Naive thymus-derived CD8-positive, alpha-beta T cell (primary cell): ENCODE measurements at regions not wholly inside any gene's neighbourhood (a gene's known extent, or its start where the extent isn't known, plus 50 kb on each side); places are given as distances from the start of the nearest gene placed in this dataset.
"Not testable (repeated sequence)": the region's sequence is repeated elsewhere in the genome, so short reads cannot be mapped to it uniquely, and the experiment has no call there.

Experiments
- ATAC-seq, 2 donors: fragments of 150-1000 bp; cut with Tn5 transposase in 1 of 2; sonication (Bioruptor Pico), chemical (Tn5 transposase) in 1 of 2; 1 replicate in 1 of 2; 2 replicates in 1 of 2; pipeline ENCODE4 v1.10.0; 2021; ENCODE audit warnings: mild to moderate bottlenecking in 2 of 2, moderate library complexity in 2 of 2
- POLR2A ChIA-PET: fragments of 350-600 bp; sonication (Branson Sonifier 250); formaldehyde crosslinking; loops from one replicate; lab custom pipeline; 2021; ENCODE audit warnings: antibody characterized with exemption; lab: Charles Lee
- DNase-seq, 10 donors: peaks; one replicate each; pipeline versions ENCODE4 v3.0.0 to v3.0.0-alpha.2; 2020 to 2022
- H3K27ac Mint-ChIP-seq, 10 donors: one replicate each; pipeline ENCODE4 v1.8.0; 2020 to 2022; ENCODE audit warnings: mild to moderate bottlenecking in 10 of 10, mixed read lengths in 10 of 10, moderate library complexity in 4 of 10, inconsistent platforms in 1 of 10
- H3K27me3 Mint-ChIP-seq, 5 donors: one replicate each; pipeline ENCODE4 v1.8.0; 2021 to 2022; ENCODE audit warnings: mixed read lengths in 5 of 5
- H3K36me3 Mint-ChIP-seq, 3 donors: one replicate each; pipeline ENCODE4 v1.8.0; 2020 to 2022; ENCODE audit warnings: mixed read lengths in 3 of 3, mild to moderate bottlenecking in 2 of 3, inconsistent platforms in 1 of 3
- H3K4me1 Mint-ChIP-seq, 4 donors: one replicate each; pipeline ENCODE4 v1.8.0; 2021 to 2022; ENCODE audit warnings: mixed read lengths in 4 of 4
- H3K4me3 Mint-ChIP-seq, 10 donors: one replicate each; pipeline ENCODE4 v1.8.0; 2020 to 2022; ENCODE audit warnings: mild to moderate bottlenecking in 10 of 10, mixed read lengths in 10 of 10, moderate library complexity in 6 of 10, inconsistent platforms in 1 of 10
- H3K9me3 Mint-ChIP-seq, 9 donors: one replicate each; pipeline ENCODE4 v1.8.0; 2020 to 2022; ENCODE audit warnings: mixed read lengths in 9 of 9, mild to moderate bottlenecking in 3 of 9, inconsistent platforms in 1 of 9, moderate library complexity in 1 of 9

DNA sequence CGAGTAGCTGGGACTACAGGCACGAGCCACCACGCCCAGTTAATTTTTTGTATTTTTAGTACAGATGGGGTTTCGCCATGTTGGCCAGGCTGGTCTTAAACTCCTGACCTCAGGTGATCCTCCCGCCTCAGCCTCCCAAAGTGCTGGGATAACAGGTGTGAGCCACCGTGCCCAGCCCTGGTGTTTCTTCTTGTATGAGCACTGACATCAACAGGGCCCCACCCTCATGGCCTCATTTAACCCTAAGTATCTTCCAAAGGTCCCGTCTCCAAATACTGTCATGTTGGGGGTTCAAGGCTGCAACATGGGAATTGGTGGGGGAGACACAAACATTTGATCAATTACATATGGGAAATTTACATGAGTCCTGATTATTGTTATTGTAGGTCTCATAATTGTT, 122.9 kb upstream of the DOK5 start:
- H3K4me3 Mint-ChIP-seq, H3K27ac Mint-ChIP-seq, POLR2A ChIA-PET, H3K4me1 Mint-ChIP-seq, ATAC-seq, H3K9me3 Mint-ChIP-seq, H3K36me3 Mint-ChIP-seq, DNase-seq: not testable (repeated sequence)
- H3K27me3 Mint-ChIP-seq, result peaks cover 3 to 40% (median 15%) of the 10 kb centered on the region in 5 donors

DNA sequence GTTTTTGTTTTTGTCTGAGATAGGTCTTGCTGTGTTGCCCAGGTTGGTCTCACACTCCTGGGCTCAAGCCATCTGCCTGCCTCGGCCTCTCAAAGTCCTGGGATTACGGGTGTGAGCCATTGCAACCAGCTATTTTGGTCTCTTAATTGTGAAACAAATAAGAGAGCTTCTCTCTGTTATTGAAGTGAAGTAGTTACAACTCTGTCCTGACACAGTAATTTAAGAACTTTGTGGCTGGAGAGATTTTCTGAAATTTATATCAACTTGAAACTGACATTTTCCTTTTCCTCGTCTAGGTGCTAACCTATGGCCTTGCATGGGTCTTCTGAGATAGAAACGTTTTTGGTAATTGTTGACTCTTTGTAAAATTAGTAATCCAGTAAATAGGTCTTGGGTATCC, 122.1 kb upstream of the DOK5 start:
- Mint-ChIP-seq H3K4me1 (no peaks in the 10 kb centered on the region), H3K4me3 (no peak overlapping the region), H3K9me3 (no peaks in the 10 kb centered on the region), H3K27me3 (peaks cover 3 to 38% (median 15%) of the 10 kb centered on the region in 5 donors), H3K36me3 (no peaks in the 10 kb centered on the region), H3K27ac (no peak overlapping the region)
- POLR2A ChIA-PET, result no interaction called here
- no peak for DNase-seq
- ATAC-seq, result no peak

DNA sequence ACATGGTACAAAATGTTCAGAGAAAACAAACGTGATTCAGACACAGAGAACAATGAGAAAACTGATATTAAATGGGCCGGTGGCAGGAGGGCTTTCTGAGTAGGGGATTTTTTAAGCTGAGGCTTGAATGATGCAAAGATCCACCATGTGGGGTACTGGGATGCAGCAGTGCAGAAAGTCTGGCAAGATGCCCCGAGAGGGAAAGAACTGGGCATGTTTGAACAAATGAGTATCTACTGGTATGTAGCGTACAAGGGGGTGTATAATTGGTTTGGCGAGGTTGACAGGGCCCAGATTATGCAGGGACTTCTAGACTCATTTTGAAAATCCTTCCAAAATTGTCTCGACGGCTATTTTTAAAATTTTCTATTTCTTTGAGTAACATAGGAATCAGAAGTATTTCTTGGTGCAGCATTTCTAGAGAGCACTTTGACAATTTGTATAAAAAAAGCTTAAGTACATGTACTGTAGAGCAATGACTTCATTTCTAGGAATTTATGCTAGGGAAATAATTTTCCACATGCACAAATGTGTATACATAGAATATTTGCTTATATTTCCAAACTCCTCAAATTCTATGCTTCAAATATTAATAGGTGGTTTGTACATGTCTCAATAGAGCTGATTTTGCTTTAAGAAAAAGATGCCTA, 119.6 kb upstream of the DOK5 start:
- DNase-seq (no peak), ATAC-seq (no peak)
- POLR2A ChIA-PET, result interaction anchor here (0.6 kb wide), 1 partner anchor 42 kb away, joined by 3 read pairs; no protein-coding TSS in a partner anchor
- Mint-ChIP-seq H3K27ac (no peak overlapping the region), H3K4me3 (no peak overlapping the region), H3K9me3 (no peaks in the 10 kb centered on the region), H3K36me3 (no peaks in the 10 kb centered on the region), H3K4me1 (no peaks in the 10 kb centered on the region), H3K27me3 (peaks cover 3 to 26% (median 9%) of the 10 kb centered on the region in 5 donors)

DNA sequence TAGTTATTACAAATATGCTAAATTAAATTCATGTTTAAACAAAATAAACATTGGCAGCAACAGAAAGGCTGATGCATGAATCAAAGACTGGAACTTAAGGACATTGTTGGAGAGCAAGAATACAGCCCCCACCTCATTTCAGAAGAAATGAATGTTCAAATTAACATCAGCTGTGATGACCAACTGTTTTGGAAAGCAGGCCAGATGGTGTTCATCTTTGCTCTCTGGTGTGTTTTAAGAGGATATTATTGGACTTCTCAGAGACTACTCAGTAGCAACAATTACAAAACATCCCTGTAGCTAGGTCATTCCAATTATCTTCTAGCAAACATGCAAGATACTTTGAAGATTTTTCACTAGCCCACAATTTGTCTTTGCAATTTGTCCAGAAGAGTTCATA, 118.6 kb upstream of the DOK5 start:
- ATAC-seq, result no peak
- Mint-ChIP-seq H3K4me1 (no peaks in the 10 kb centered on the region), H3K36me3 (no peaks in the 10 kb centered on the region), H3K9me3 (no peaks in the 10 kb centered on the region), H3K27me3 (peaks cover 3 to 26% (median 9%) of the 10 kb centered on the region in 5 donors), H3K27ac (no peak overlapping the region), H3K4me3 (no peak overlapping the region)
- no peak for DNase-seq
- POLR2A ChIA-PET, result no interaction called here

DNA sequence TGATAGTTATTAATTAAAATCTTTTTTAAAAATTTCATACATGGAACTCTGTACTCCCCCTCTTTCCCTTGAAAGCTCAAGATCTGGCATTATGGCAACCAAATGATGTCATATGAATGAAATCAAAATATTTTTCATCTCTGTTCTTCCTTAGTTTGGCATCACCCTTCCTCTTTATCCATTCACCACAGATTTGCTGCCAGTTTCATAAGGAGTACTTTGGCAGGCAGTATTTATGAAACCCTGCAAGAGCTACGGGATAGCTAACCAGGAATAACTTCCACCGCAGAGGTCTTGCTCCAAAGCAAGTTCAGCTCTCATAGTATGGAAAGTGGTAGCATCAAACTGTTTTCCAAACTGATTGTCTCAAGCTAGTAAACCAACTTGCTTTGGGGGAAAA, 113.9 kb upstream of the DOK5 start:
- Mint-ChIP-seq H3K4me1 (no peaks in the 10 kb centered on the region), H3K4me3 (no peak overlapping the region), H3K36me3 (no peaks in the 10 kb centered on the region), H3K27me3 (peaks cover 0 to 5% (median 0%) of the 10 kb centered on the region in 5 donors), H3K27ac (no peak overlapping the region), H3K9me3 (no peaks in the 10 kb centered on the region)
- no peak for ATAC-seq
- no peak for DNase-seq
- POLR2A ChIA-PET, result no interaction called here

DNA sequence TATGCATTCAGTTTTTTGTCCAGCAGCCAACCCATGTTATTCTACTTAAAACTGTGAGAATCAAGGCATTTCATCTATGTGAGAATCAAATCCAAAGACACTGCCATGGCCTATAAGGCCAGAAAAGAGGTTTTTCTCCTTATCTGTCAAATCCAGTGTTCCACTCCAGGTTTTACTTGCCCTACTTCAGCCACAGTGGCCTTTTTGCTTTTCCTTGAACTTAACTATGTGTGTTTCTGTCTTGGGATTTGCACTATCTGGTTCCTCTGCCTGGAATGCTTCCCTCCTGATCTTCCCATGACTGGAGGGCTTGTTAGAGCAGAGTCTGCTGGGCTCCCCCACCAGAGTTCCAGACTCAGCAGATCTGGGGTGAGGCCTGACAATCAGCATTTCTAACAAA, 113.1 kb upstream of the DOK5 start:
- DNase-seq (no peak), ATAC-seq (no peak)
- Mint-ChIP-seq H3K36me3 (no peaks in the 10 kb centered on the region), H3K27me3 (peaks cover 0 to 9% (median 0%) of the 10 kb centered on the region in 5 donors), H3K27ac (no peak overlapping the region), H3K9me3 (no peaks in the 10 kb centered on the region), H3K4me3 (no peak overlapping the region), H3K4me1 (no peaks in the 10 kb centered on the region)
- POLR2A ChIA-PET, result no interaction called here

DNA sequence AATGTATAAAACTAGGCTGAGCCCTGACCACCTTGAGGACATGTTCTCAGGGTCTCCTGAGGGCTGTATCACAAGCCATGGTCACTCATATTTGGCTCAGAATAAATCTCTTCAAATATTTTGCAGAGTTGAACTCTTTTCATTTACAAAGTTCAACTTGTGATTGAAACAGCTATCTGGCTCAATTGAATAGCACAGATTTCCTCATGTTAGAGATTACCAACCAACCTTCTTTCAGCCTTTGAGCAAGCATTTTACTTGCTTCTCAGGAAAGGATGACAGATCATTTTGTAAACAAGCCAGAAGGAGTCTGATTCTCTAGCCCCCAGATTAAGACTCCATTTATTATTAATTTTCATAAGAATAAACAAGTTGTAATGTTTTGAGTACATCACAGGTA, 111.0 kb upstream of the DOK5 start:
- Mint-ChIP-seq H3K4me1 (no peaks in the 10 kb centered on the region), H3K27ac (no peak overlapping the region), H3K9me3 (no peaks in the 10 kb centered on the region), H3K36me3 (no peaks in the 10 kb centered on the region), H3K27me3 (peaks cover 0 to 9% (median 1%) of the 10 kb centered on the region in 5 donors), H3K4me3 (no peak overlapping the region)
- no peak for ATAC-seq
- no peak for DNase-seq
- POLR2A ChIA-PET, result no interaction called here

DNA sequence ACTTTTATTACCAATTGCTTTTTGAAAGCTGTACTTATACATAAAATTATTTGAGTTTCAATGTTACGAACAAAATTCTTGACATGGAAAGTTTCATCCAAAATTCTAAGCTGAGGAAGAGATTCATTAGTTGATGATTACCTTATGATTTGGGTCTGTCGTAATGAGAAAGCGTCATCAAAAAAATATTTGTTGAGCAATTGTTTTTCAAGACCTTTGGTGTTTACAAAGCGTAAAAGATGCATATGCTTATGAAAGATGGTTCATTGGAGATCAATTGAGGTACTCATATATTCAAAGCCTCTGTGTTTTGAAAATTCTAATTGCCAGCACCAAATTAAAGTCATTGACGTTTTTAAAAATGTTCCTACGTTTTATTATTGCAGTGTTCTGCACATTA, 110.5 kb upstream of the DOK5 start:
- POLR2A ChIA-PET, result no interaction called here
- ATAC-seq, result no peak
- Mint-ChIP-seq H3K36me3 (no peaks in the 10 kb centered on the region), H3K27me3 (peaks cover 0 to 9% (median 1%) of the 10 kb centered on the region in 5 donors), H3K9me3 (no peaks in the 10 kb centered on the region), H3K4me1 (no peaks in the 10 kb centered on the region), H3K27ac (no peak overlapping the region), H3K4me3 (no peak overlapping the region)
- DNase-seq, result no peak

DNA sequence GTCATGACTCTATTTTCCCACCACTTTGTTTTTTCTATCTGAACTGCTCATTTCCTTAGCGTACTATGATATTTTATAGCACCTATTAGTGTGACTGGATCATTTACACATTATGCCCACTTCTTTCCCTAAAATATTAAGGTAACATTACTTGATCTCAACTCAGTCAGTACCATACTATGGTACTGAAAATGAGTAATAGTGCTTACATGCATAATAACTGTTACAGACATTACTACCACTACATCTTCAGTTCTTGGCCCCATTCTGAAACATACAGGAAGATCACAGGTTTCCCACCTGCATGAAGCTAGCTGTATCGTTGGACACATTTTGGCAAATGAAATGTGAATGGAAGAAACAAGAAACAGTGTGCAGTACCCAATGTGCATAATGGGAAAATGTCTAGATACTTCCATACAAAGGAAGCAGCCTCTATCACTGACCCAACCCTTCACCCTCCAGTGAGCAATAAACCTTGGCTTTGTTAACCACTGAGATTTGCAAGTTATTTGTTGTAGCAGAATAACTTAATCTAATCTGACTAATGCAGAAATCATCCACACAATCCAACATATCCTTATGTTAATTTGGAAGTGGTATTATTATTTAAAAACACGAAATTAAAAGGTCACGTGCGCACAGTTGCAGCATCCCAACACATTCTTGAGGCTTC, 108.6 kb upstream of the DOK5 start:
- POLR2A ChIA-PET, result no interaction called here
- no peaks in the 10 kb centered on the region for H3K4me1 Mint-ChIP-seq
- H3K36me3 Mint-ChIP-seq, result no peaks in the 10 kb centered on the region
- H3K9me3 Mint-ChIP-seq, result no peaks in the 10 kb centered on the region
- ATAC-seq (no peak), DNase-seq (no peak)
- no peak overlapping the region for H3K27ac Mint-ChIP-seq
- H3K27me3 Mint-ChIP-seq, result peaks cover 0 to 12% (median 1%) of the 10 kb centered on the region in 5 donors
- H3K4me3 Mint-ChIP-seq, result no peak overlapping the region

DNA sequence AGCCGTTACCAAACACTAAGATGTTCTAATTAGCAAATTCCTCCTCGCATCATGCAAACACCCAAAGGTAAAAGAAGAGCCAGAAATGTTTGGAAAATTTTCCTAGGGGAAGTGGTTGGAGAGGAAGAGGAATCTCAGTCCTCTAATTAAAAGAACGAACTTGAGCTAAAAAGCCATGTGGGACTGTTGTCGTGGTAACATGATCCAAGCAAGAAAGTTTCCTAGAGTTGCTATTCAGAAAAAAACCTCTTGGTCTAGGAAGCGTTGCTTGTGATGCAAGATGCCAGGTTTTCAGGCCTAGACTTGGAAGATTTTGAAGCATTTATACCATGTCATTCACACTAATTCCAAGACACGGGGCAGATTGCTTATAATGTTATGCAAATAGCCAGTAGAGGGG, 106.8 kb upstream of the DOK5 start:
- peaks cover 0 to 12% (median 1%) of the 10 kb centered on the region in 5 donors for H3K27me3 Mint-ChIP-seq
- H3K4me1 Mint-ChIP-seq, result no peaks in the 10 kb centered on the region
- POLR2A ChIA-PET, result no interaction called here
- H3K27ac Mint-ChIP-seq, result no peak overlapping the region
- H3K36me3 Mint-ChIP-seq, result no peaks in the 10 kb centered on the region
- ATAC-seq, result no peak
- H3K4me3 Mint-ChIP-seq, result no peak overlapping the region
- peaks cover 0 to 14% (median 0%) of the 10 kb centered on the region in 9 donors for H3K9me3 Mint-ChIP-seq
- no peak for DNase-seq

DNA sequence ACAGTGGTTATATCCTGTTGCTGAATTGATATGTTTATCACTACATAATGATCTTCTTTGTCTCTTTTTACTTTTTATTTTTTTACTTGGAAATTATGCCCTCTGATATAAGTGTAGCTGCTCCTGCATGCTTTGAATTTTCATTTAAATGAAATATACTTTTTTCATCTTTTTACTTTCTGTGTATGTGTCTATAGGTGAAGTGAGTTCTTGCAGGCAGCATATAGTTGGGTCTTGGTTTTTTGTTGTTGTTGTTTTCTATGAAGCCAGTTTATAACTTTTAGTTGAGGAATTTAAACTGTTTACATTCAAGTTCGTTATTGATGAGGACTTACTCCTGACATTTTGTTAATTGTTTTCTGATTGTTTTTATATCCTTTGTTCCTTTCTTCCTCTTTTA, 103.1 kb upstream of the DOK5 start:
- no peaks in the 10 kb centered on the region for H3K4me1 Mint-ChIP-seq

DNA sequence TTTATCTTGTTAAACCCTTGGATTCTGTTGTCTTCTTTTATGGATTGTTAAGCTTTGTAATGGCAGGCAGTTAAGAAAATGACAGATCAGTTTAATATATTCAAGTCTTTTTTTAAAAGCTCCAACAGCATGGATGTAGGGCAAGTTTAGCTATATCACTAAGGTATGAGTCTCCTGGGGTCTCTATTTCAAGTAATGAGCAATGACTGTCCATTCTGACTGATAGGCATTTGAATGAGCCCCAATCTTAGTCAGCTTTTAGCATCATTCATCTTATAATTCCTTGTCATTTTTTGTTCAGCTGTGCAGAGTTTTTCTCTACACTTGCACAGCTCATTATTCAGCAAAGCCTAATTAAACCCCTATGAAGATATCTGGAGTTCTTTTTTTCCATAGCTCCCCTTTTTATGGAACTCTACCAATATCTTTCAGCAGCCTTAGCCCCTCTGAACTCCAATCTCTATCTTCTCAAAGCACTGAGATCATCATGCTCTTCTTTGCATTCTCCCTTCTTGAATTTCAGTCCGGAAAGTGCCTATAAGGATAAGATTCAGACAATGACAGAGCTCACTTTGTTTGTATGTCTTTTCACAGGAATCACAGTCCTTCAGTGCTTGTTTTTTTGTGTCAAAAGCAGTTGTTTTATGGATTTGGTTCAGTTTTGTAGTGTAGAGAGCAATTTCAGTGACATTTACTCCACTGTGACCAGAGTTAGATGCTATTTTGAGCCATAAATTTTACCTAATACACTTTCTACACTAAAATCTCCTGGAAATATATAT, 97.2 kb upstream of the DOK5 start:
- DNase-seq (no peak), ATAC-seq (no peak)
- Mint-ChIP-seq H3K4me3 (no peak overlapping the region), H3K27me3 (peaks cover 6 to 35% (median 17%) of the 10 kb centered on the region in 5 donors), H3K9me3 (peaks cover 0 to 5% (median 3%) of the 10 kb centered on the region in 9 donors), H3K4me1 (no peaks in the 10 kb centered on the region), H3K27ac (no peak overlapping the region), H3K36me3 (peaks cover 0 to 10% (median 0%) of the 10 kb centered on the region in 3 donors)
- POLR2A ChIA-PET, result no interaction called here

More for the DNA sequence above, 103.1 kb upstream of the DOK5 start:
- Mint-ChIP-seq H3K36me3 (no peaks in the 10 kb centered on the region), H3K9me3 (peaks cover 0 to 16% (median 2%) of the 10 kb centered on the region in 9 donors), H3K4me3 (no peak overlapping the region), H3K27me3 (peaks cover 0 to 7% (median 1%) of the 10 kb centered on the region in 5 donors), H3K27ac (peak overlapping the region in 1 of 10 donors; percentile 23)
- no peak for DNase-seq
- POLR2A ChIA-PET, result no interaction called here
- no peak for ATAC-seq
